ENCODE measurements at regions not wholly inside any gene's neighbourhood (a gene's known extent, or its start where the extent isn't known, plus 50 kb on each side); places are given as distances from the start of the nearest gene placed in this dataset.

DNA sequence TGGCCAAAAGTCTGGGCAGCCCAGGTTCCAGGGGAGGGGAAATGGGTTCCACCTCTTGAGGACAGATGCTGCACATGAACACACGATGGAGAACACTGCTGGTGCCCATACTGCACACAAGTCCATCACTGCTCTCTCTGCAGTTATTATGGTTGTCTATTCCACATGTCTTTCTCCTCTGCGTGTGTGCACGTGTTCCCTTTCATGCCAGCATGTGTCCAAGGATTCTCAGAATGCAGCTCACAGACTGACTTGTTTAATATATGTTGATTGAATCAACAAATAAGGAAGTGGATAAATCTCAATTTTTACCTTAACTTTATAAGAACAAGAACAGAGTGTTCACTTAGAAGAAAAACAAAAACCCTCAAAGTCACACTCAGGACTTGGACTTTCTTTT, 158.9 kb downstream of the FNDC1 start:
- in situ Hi-C loops (cut with MboI; ENCODE audit: low pct_unique_long_range_greater_than_20kb, low sequenced_read_pairs): no loop called here

DNA sequence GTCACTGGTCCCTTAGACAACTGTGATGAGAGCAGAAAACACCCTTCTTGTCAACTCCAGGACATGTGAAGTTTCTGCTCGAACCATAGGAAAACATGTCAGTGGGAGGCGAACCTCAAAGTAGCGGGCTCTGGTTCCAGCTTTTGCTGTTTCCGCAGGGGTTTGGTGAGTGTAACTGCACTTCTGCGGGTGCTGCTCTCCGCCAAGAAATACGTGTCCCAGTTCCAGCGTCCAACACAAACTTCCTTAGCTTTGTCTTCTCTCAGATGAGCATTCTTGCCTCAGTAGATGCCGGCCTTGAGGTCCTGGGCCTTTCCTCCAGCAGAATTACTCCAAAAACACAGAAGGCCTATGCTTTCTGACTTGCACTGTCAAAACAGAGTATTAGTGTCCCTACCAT, 156.3 kb downstream of the FNDC1 start:
- DNase-seq: no peak
- in situ Hi-C loops (cut with MboI; ENCODE audit: low pct_unique_long_range_greater_than_20kb, low sequenced_read_pairs): no loop called here

More for the DNA sequence above, 158.9 kb downstream of the FNDC1 start:
- DNase-seq: no peak

DNA sequence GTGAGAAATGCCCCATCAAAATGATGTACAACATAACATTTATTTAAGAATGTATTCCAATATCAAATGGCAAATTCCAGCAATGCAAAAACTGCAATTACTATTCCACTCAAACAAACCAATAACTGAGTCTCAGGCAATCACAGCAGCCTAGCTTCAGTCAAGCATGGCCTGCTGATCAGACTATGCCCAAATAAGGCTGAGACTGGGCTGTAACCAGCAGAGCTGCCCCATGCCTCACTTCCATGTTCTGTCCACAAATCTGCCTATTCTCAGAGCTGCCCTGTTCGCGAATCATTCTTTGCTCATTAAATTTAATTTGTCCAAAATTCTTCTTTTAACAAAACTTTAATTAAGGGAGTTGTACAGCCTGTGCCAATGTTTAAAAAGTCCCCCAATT, 155.4 kb downstream of the FNDC1 start:
- no peak for DNase-seq

More for the DNA sequence above, 155.4 kb downstream of the FNDC1 start:
- in situ Hi-C loops (cut with MboI; ENCODE audit: low pct_unique_long_range_greater_than_20kb, low sequenced_read_pairs): no loop called here

Data from KBM-7 (cell line).